Dendritic cell treated with granulocyte-macrophage colony-stimulating factor and Interleukin-4, amounts not matched to agents 40 ng/mL and 50 ng/mL, for 4 days (primary cell): ENCODE measurements at regions not wholly inside any gene's neighbourhood (a gene's known extent, or its start where the extent isn't known, plus 50 kb on each side); places are given as distances from the start of the nearest gene placed in this dataset.

Experiments
- H3K27ac Mint-ChIP-seq: one replicate; pipeline ENCODE4 v1.8.0; 2022; ENCODE audit warnings: mild to moderate bottlenecking, mixed read lengths
- H3K27me3 Mint-ChIP-seq: one replicate; pipeline ENCODE4 v1.8.0; 2022; ENCODE audit warnings: mild to moderate bottlenecking, mixed read lengths
- H3K36me3 Mint-ChIP-seq: one replicate; pipeline ENCODE4 v1.8.0; 2022; ENCODE audit warnings: low read depth, mixed read lengths
- H3K4me1 Mint-ChIP-seq: one replicate; pipeline ENCODE4 v1.8.0; 2022; ENCODE audit warnings: low read depth, mixed read lengths
- H3K4me3 Mint-ChIP-seq: one replicate; pipeline ENCODE4 v1.8.0; 2022; ENCODE audit warnings: mild to moderate bottlenecking, moderate library complexity, mixed read lengths
- H3K9me3 Mint-ChIP-seq: one replicate; pipeline ENCODE4 v1.8.0; 2022; ENCODE audit warnings: mixed read lengths
- intact Hi-C: fragments of 100-400 bp; cut with micrococcal nuclease; formaldehyde crosslinking; loops from one replicate; pipeline ENCODE4 v1.15.0; 2022

GRCh38 chr4:10168151-10168550, 51.6 kb upstream of the WDR1 start:
- intact Hi-C loops, result no loop called here
- Mint-ChIP-seq H3K36me3 (no peaks in the 10 kb centered on the region), H3K27me3 (peaks cover 1% of the 10 kb centered on the region), H3K4me3 (no peak overlapping the region), H3K4me1 (peaks cover 4% of the 10 kb centered on the region), H3K27ac (no peak overlapping the region), H3K9me3 (no peaks in the 10 kb centered on the region)

GRCh38 chr4:10167201-10167600, 50.6 kb upstream of the WDR1 start:
- H3K27ac Mint-ChIP-seq, result no peak overlapping the region
- intact Hi-C loops, result no loop called here
- H3K36me3 Mint-ChIP-seq, result no peaks in the 10 kb centered on the region
- H3K4me3 Mint-ChIP-seq, result no peak overlapping the region
- no peaks in the 10 kb centered on the region for H3K9me3 Mint-ChIP-seq
- peaks cover 1% of the 10 kb centered on the region for H3K27me3 Mint-ChIP-seq
- H3K4me1 Mint-ChIP-seq, result no peaks in the 10 kb centered on the region
